ENCODE measurements at regions not wholly inside any gene's neighbourhood (a gene's known extent, or its start where the extent isn't known, plus 50 kb on each side); places are given as distances from the start of the nearest gene placed in this dataset.

- POLR2A ChIA-PET: no interaction called here
- DNase-seq (ENCODE audit: low read depth, low spot score): no peak
- CTCF ChIA-PET: no interaction called here
- H3K79me2 ChIP-seq (ENCODE audit: control insufficient read depth, insufficient read depth, low read length): no peaks in the 10 kb centered on the region
- H3K36me3 ChIP-seq (ENCODE audit: control insufficient read depth in 2 of 2, extremely low read depth in 1 of 2, insufficient read depth in 2 of 2, low read length in 2 of 2): no peaks in the 10 kb centered on the region
- no peaks in the 10 kb centered on the region for H4K20me1 ChIP-seq (replicated peaks; ENCODE audit: control insufficient read depth, extremely low read depth, insufficient read depth, low read length)
- no peak overlapping the region for H3K4me2 ChIP-seq (ENCODE audit: insufficient read depth, low read length)
- no peak overlapping the region for H3K27ac ChIP-seq (ENCODE audit: insufficient read depth, low read depth, low read length)
- no peak overlapping the region for H3K4me3 ChIP-seq (replicated peaks in 1 of 3; ENCODE audit: insufficient read depth in 1 of 3, low read depth in 1 of 3, low read length in 3 of 3)
- H3K27me3 ChIP-seq (ENCODE audit: control insufficient read depth in 2 of 2, insufficient read depth in 2 of 2, low read length in 2 of 2): no peaks in the 10 kb centered on the region
- no peaks in the 10 kb centered on the region for H3K9me1 ChIP-seq (replicated peaks; ENCODE audit: control insufficient read depth, extremely low read depth, insufficient read depth, low read length)
- BruUV-seq (replicated peaks): no TSS peak
- H2AFZ ChIP-seq (ENCODE audit: low read depth, low read length): no peak overlapping the region
- dilution Hi-C loops (cut with MboI; ENCODE audit: extremely low pct_ligation_motif_present, low sequenced_read_pairs): no loop called here
- H3K9me3 ChIP-seq (replicated peaks; ENCODE audit: control insufficient read depth, insufficient read depth, low read length): peaks cover 2% of the 10 kb centered on the region
- intact Hi-C loops (cut with micrococcal nuclease): no loop called here
- no peak overlapping the region for H3K9ac ChIP-seq (replicated peaks; ENCODE audit: extremely low read depth, insufficient read depth, low read length)
- FAIRE-seq: no peak
- TF ChIP-seq POLR2A (IDR thresholded peaks at IDR 0.05; ENCODE audit: low read depth, low read length) (no peak), MAX (IDR thresholded peaks at IDR 0.05; ENCODE audit: insufficient read depth, insufficient read length) (no peak), JUN (IDR thresholded peaks at IDR 0.05; ENCODE audit: borderline replicate concordance, insufficient read depth, insufficient read length, low read depth) (no peak), FOS (IDR thresholded peaks at IDR 0.05; ENCODE audit: borderline replicate concordance, insufficient read depth, low read length) (no peak), MYC (IDR thresholded peaks at IDR 0.05; ENCODE audit: low read depth, low read length) (no peak), EZH2 (IDR thresholded peaks at IDR 0.05; ENCODE audit: borderline replicate concordance, low read depth, low read length, severe bottlenecking) (no peak), CTCF (IDR thresholded peaks at IDR 0.05; ENCODE audit: extremely low read depth in 1 of 2, insufficient read depth in 1 of 2, low read depth in 1 of 2, low read length in 2 of 2) (no peak), GATA2 (IDR thresholded peaks at IDR 0.05; ENCODE audit: insufficient read depth, insufficient read length, low read depth, low read length) (no peak), POLR2AphosphoS5 (IDR thresholded peaks at IDR 0.05; ENCODE audit: insufficient read depth, low read depth, low read length) (no peak)
- H3K4me1 ChIP-seq (ENCODE audit: control insufficient read depth, extremely low read depth, insufficient read depth, low read length): no peaks in the 10 kb centered on the region
Measured at GRCh38 chr12:115837220-115837619, 440.3 kb downstream of the MED13L start.

All from endothelial cell of umbilical vein (primary cell).